Hematopoietic multipotent progenitor cell treated with erythropoietin and hydrocortisone succinate and interleukin-3 and kit ligand, for 6 days (in vitro differentiated cells): ENCODE measurements at regions not wholly inside any gene's neighbourhood (a gene's known extent, or its start where the extent isn't known, plus 50 kb on each side); places are given as distances from the start of the nearest gene placed in this dataset.
"Not testable (repeated sequence)": the region's sequence is repeated elsewhere in the genome, so short reads cannot be mapped to it uniquely, and the experiment has no call there.

Experiments used
- DNase-seq: peaks from one replicate; pipeline ENCODE4 v3.0.0-alpha.2; 2015

- not testable (repeated sequence) for DNase-seq
Observed at GRCh38 chr14:80286744-80287143, 75.4 kb upstream of the DIO2 start.

GRCh38 chr14:80278293-80279023 is 67.2 kb upstream of the DIO2 start:
- DNase-seq, result no peak

DNA sequence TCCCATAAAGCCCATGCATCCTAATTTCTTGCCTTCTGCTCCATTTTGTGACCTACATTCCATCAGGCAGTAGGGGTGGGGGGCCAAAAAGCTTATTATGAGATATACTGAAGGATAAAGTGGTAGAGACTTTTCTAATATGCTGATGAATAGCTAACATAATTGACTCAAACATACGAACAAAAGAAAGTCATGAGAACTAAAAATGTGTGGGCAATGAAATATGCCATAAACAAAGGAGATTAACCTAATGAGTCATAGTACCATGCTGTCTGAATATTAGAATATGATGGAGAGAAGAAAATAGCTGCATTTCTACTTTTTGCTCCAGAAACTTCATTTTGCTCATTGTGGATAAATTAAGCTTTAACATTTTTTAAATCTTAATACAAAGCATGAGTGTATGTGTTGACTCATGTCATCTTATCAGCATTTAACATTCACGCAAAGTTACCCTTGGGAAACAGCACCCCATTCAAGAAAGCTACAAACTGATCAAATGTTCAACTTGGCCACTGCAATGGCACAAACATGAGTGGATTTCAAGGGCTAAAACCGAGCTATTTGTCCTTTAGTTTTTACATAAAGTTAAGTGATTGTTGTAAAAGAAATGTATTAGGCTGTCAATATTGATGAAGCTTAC is 64.0 kb upstream of the DIO2 start:
- DNase-seq, result no peak

DNA sequence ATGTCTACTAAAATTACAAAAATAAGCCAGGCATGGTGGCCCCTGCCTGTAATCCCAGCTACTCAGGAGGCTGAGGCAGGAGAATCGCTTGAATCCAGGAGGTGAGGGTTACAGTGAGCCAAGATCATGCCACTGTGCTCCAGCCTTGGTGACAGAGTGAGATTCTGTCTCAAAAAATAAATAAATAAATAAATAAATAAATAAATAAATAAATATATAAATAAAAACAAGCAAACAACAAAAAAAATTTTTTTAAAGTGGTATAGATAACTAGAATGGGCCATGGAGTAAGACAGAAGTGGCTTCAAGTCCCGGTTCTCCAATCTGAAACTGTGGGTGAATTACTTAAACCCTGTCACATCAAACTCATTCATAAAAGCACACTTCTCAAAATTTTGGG is 63.0 kb upstream of the DIO2 start:
- not testable (repeated sequence) for DNase-seq

DNA sequence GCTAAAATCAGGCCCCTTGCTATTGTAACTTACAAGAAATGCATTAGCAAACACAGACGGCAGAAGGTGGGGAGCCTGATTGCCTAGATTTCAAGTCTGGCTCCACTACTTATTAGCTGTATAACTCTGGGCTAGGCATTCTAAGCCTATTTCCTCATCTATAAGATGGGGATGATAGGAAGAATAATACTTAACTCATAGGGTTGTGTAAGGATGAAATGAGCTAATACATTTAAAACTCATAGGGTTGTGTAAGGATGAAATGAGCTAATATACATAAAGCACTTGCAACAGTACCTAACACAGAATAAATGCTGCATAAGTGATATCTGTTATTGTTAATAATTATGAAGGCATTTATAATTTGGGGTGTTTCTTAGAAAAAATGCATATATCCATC is 60.1 kb upstream of the DIO2 start:
- DNase-seq, result no peak

DNA sequence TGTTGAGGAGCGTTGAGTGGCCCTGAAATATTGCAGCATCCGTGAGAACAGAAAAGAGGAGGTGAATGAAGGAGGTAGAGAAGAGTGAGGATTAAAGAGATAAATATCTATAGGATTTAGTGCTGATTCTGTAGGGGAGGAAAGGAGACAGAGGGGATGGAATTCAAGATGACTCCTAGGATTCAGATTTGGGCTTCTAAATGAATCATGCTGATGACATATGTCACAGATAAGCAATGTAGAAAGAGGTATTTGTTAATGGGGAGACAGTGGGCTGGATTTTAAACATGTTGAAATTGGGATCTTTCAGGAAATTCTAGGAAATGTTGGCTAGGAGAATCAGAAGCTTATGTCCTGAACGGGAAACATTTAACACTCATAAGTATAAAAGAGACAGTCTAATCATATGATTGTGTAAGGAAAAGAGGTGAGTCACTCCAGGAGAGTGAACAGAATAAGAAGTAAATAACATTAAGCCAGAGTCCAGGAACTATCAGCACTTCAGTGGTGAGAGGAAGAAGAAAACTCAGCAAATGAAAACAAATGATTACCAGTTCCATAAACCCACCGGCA is 58.1 kb upstream of the DIO2 start:
- DNase-seq, result no peak

DNA sequence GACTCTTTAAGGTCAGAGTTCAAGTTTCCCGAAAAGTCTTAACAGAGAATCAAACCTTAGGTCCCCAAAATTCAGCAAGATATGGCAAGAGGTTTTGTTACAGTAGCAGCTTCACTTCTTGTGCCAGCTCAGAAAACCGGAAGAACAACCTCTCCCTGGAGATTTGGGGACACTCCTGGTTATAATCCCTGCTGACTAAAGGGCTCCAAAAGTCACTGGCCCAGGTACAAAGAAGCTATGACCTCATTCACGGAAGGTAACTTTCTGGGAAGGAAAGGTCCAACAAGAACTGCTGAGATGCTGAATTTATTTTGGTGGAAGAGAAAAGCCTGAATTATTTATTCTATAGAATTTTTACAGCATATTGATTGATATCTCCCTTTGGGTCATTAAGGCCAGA is 55.6 kb upstream of the DIO2 start:
- no peak for DNase-seq

DNA sequence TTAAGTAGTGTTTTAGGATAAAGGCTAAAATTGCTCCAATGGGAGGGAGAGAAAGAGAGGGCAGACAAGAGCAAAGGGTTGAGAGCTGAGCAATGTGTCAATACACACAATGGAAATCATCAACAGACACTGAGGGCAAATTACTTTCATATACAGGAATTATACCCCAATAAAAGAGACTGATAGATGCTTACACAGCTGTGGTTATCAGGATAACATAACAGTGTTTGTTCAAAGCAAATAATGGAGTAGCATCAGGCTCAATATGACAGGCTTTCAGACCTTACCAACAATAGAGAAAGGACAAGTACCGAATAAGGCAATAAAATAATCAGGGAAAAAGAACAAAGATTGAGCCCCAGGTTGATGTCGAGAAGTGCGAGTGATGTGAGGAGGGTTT is 53.4 kb upstream of the DIO2 start:
- DNase-seq, result no peak
